ENCODE measurements at regions not wholly inside any gene's neighbourhood (a gene's known extent, or its start where the extent isn't known, plus 50 kb on each side); places are given as distances from the start of the nearest gene placed in this dataset.

GRCh38 chr5:152193391-152194107 is 211.5 kb downstream of the NMUR2 start:
- TF ChIP-seq CTCF (IDR thresholded peaks at IDR 0.05) (no peak), POLR2A (IDR thresholded peaks at IDR 0.05) (no peak)
